GM23338 (cell line): ENCODE measurements at regions not wholly inside any gene's neighbourhood (a gene's known extent, or its start where the extent isn't known, plus 50 kb on each side); places are given as distances from the start of the nearest gene placed in this dataset.

Experiments used
- ATAC-seq: fragments of 200-7000 bp; cut with Tn5 transposase; 3 replicates; pipeline ENCODE4 v1.9.1; 2020
- DNase-seq: peaks from one replicate; pipeline ENCODE4 v3.0.0-alpha.2; 2015; ENCODE audit warnings: low spot score
- H2AFZ ChIP-seq: fragments of 200-600 bp; sonication (generic); 2 replicates; pipeline ENCODE4 v1.8.0; 2016; ENCODE audit warnings: antibody characterized with exemption, mild to moderate bottlenecking, moderate library complexity
- H3F3A ChIP-seq: fragments of 200-600 bp; sonication (generic); replicated peaks from 2 replicates; pipeline ENCODE4 v1.8.0; 2017; ENCODE audit warnings: antibody characterized with exemption, mixed run types, low read depth
- H3K27ac ChIP-seq: fragments of 200-600 bp; sonication (generic); 2 replicates; pipeline ENCODE4 v1.6.1; 2016; ENCODE audit warnings: low read depth
- H3K27me3 ChIP-seq: fragments of 200-600 bp; sonication (generic); 2 replicates; pipeline ENCODE4 v1.8.0; 2016; ENCODE audit warnings: mild to moderate bottlenecking, mixed run types, moderate library complexity; ENCODE audit not compliant: insufficient read depth
- H3K36me3 ChIP-seq: fragments of 200-600 bp; sonication (generic); 2 replicates; pipeline ENCODE4 v1.8.0; 2016; ENCODE audit warnings: mild to moderate bottlenecking; ENCODE audit not compliant: insufficient read depth
- H3K4me1 ChIP-seq: fragments of 200-600 bp; sonication (generic); 2 replicates; pipeline ENCODE4 v1.8.0; 2016; ENCODE audit warnings: mild to moderate bottlenecking, moderate library complexity; ENCODE audit not compliant: insufficient read depth
- H3K4me2 ChIP-seq: fragments of 200-600 bp; sonication (generic); 2 replicates; pipeline ENCODE4 v1.7.1; 2017; ENCODE audit warnings: mixed run types
- H3K4me3 ChIP-seq: fragments of 200-600 bp; sonication (generic); 2 replicates; pipeline ENCODE4 v1.6.1; 2016; ENCODE audit warnings: mixed run types
- H3K79me2 ChIP-seq: fragments of 200-600 bp; sonication (generic); replicated peaks from 2 replicates; pipeline ENCODE4 v1.8.0; 2017; ENCODE audit warnings: mild to moderate bottlenecking; ENCODE audit not compliant: insufficient read depth
- H3K9me2 ChIP-seq: fragments of 200-600 bp; sonication (generic); 2 replicates; pipeline ENCODE4 v1.8.0; 2017; ENCODE audit not compliant: insufficient read depth
- H4K20me1 ChIP-seq: fragments of 200-600 bp; sonication (generic); replicated peaks from 2 replicates; pipeline ENCODE4 v1.8.0; 2017; ENCODE audit warnings: mild to moderate bottlenecking; ENCODE audit not compliant: insufficient read depth
- H3K27ac Mint-ChIP-seq: 2 replicates; pipeline ENCODE4 v1.8.0; 2020; ENCODE audit warnings: inconsistent platforms, mild to moderate bottlenecking, moderate library complexity, mixed read lengths
- H3K27me3 Mint-ChIP-seq: 3 replicates; pipeline ENCODE4 v1.8.0; 2022; ENCODE audit warnings: low read depth, mild to moderate bottlenecking, moderate library complexity, mixed read lengths, inconsistent platforms; ENCODE audit not compliant: insufficient read depth, poor library complexity
- H3K36me3 Mint-ChIP-seq: 3 replicates; pipeline ENCODE4 v1.8.0; 2021; ENCODE audit warnings: low read depth, mild to moderate bottlenecking, inconsistent platforms, moderate library complexity, mixed read lengths
- H3K4me1 Mint-ChIP-seq: 3 replicates; pipeline ENCODE4 v1.8.0; 2020; ENCODE audit warnings: mild to moderate bottlenecking, inconsistent platforms, mixed read lengths
- H3K4me3 Mint-ChIP-seq: 3 replicates; pipeline ENCODE4 v1.8.0; 2021; ENCODE audit warnings: moderate library complexity, mild to moderate bottlenecking, inconsistent platforms, mixed read lengths
- H3K9me3 Mint-ChIP-seq: 3 replicates; pipeline ENCODE4 v1.8.0; 2020; ENCODE audit warnings: moderate library complexity, mild to moderate bottlenecking, inconsistent platforms, mixed read lengths
- CREB1 ChIP-seq: fragments of 250-450 bp; sonication (Bioruptor Pico); IDR thresholded peaks from 2 replicates; pipeline ENCODE4 v1.5.0; 2020; ENCODE audit warnings: low read depth, mild to moderate bottlenecking, moderate library complexity
- ETS1 ChIP-seq: IDR thresholded peaks from 2 replicates; pipeline ENCODE4 v1.6.1; 2016; ENCODE audit warnings: antibody characterized with exemption
- EZH2 ChIP-seq: fragments of 200-600 bp; sonication (generic); IDR thresholded peaks from one replicate; pipeline ENCODE4 v1.8.0; 2017; ENCODE audit warnings: antibody characterized with exemption, mild to moderate bottlenecking, low read depth; ENCODE audit not compliant: unreplicated experiment
- EZH2phosphoT487 ChIP-seq: fragments of 200-600 bp; sonication (generic); IDR thresholded peaks from one replicate; pipeline ENCODE4 v1.8.1; 2018; ENCODE audit warnings: antibody characterized with exemption; ENCODE audit not compliant: unreplicated experiment
- JUNB ChIP-seq: IDR thresholded peaks from one replicate; pipeline ENCODE4 v1.6.1; 2016; ENCODE audit warnings: antibody characterized with exemption; ENCODE audit not compliant: unreplicated experiment
- POLR2AphosphoS5 ChIP-seq: IDR thresholded peaks from 2 replicates; pipeline ENCODE4 v1.6.1; 2016; ENCODE audit warnings: antibody characterized with exemption, low read depth
- STAT1 ChIP-seq: IDR thresholded peaks from one replicate; pipeline ENCODE4 v1.6.1; 2016; ENCODE audit warnings: antibody characterized with exemption; ENCODE audit not compliant: unreplicated experiment
- ZNF114 ChIP-seq: fragments of 250-450 bp; sonication (Bioruptor Pico); IDR thresholded peaks from 2 replicates; pipeline ENCODE4 v1.5.0; 2020; ENCODE audit warnings: mild to moderate bottlenecking, moderate library complexity
- ZNF331 ChIP-seq: fragments of 250-450 bp; sonication (Bioruptor Pico); IDR thresholded peaks from 2 replicates; pipeline ENCODE4 v1.5.0; 2020; ENCODE audit warnings: low read depth, mild to moderate bottlenecking, moderate library complexity
- ZNF462 ChIP-seq: fragments of 250-450 bp; sonication (Bioruptor Pico); IDR thresholded peaks from 2 replicates; pipeline ENCODE4 v1.5.0; 2020; ENCODE audit warnings: mild to moderate bottlenecking, moderate library complexity

- no peak overlapping the region for H3K27ac ChIP-seq
These were observed 89.5 kb upstream of the UBE2E2 start for GRCh38 chr3:23113455-23114171.

More at GRCh38 chr3:23113455-23114171, 89.5 kb upstream of the UBE2E2 start:
- Mint-ChIP-seq H3K27me3 (no peaks in the 10 kb centered on the region), H3K9me3 (no peaks in the 10 kb centered on the region), H3K27ac (no peak overlapping the region), H3K4me1 (peaks cover 8% of the 10 kb centered on the region; the same call in 2 of the 3 replicates), H3K4me3 (no peak overlapping the region), H3K36me3 (no peaks in the 10 kb centered on the region)
- Histone ChIP-seq H3K27me3 (no peaks in the 10 kb centered on the region), H3F3A (no peaks in the 10 kb centered on the region), H3K4me3 (no peak overlapping the region), H3K36me3 (no peaks in the 10 kb centered on the region), H4K20me1 (no peaks in the 10 kb centered on the region), H3K79me2 (no peaks in the 10 kb centered on the region), H3K4me2 (no peak overlapping the region), H2AFZ (peak overlapping the region; percentile 60; the same call in 1 of the 2 replicates), H3K4me1 (no peaks in the 10 kb centered on the region), H3K9me2 (no peaks in the 10 kb centered on the region)
- DNase-seq (no peak), ATAC-seq (no peak)
- TF ChIP-seq POLR2AphosphoS5 (no peak), EZH2phosphoT487 (no peak), ZNF331 (no peak), EZH2 (no peak), ZNF462 (no peak), ZNF114 (CRISPR knock-in tag) (no peak), JUNB (no peak), ETS1 (no peak), STAT1 (no peak), CREB1 (CRISPR knock-in tag) (no peak)
